Suppressor macrophage treated with lipopolysaccharide for 1 hour (primary cell): ENCODE measurements at regions not wholly inside any gene's neighbourhood (a gene's known extent, or its start where the extent isn't known, plus 50 kb on each side); places are given as distances from the start of the nearest gene placed in this dataset.

Experiments
- DNase-seq, 3 donors: peaks; one replicate each; pipeline ENCODE4 v3.0.0-alpha.2; 2020 to 2022

GRCh38 chr1:172957491-172957890, 93.2 kb downstream of the TNFSF18 start:
- no peak for DNase-seq

GRCh38 chr1:172959571-172959970, 91.2 kb downstream of the TNFSF18 start:
- no peak for DNase-seq

GRCh38 chr1:172960019-172960418, 90.7 kb downstream of the TNFSF18 start:
- DNase-seq: no peak

GRCh38 chr1:172960454-172961208, 90.1 kb downstream of the TNFSF18 start:
- peak in 1 of 3 donors; percentile 25 for DNase-seq

GRCh38 chr1:172964864-172965263, 85.9 kb downstream of the TNFSF18 start:
- no peak for DNase-seq

GRCh38 chr1:172966844-172967540, 83.7 kb downstream of the TNFSF18 start:
- DNase-seq: peak in 2 of 3 donors; percentile 23 to 35

- DNase-seq: no peak
Observed at GRCh38 chr1:172967936-172968335, 82.8 kb downstream of the TNFSF18 start.

GRCh38 chr1:172969611-172970010, 81.1 kb downstream of the TNFSF18 start:
- DNase-seq: no peak

GRCh38 chr1:172970186-172970585, 80.6 kb downstream of the TNFSF18 start:
- DNase-seq: peak; percentile 48 to 71 (median 60)

- no peak for DNase-seq
Observed at GRCh38 chr1:172971241-172971640, 79.5 kb downstream of the TNFSF18 start.

- DNase-seq: peak in 1 of 3 donors; percentile 17
Observed at GRCh38 chr1:172972258-172972657, 78.5 kb downstream of the TNFSF18 start.

- DNase-seq: no peak
Observed at GRCh38 chr1:172973424-172973823, 77.3 kb downstream of the TNFSF18 start.

GRCh38 chr1:172976222-172977041, 74.3 kb downstream of the TNFSF18 start:
- DNase-seq: no peak

- DNase-seq: peak; percentile 35 to 58 (median 46)
Observed at GRCh38 chr1:172977296-172978017, 73.3 kb downstream of the TNFSF18 start.

GRCh38 chr1:172978595-172978994, 72.1 kb downstream of the TNFSF18 start:
- DNase-seq: peak in 1 of 3 donors; percentile 12

GRCh38 chr1:172979828-172980227, 70.9 kb downstream of the TNFSF18 start:
- DNase-seq: no peak

- peak in 1 of 3 donors; percentile 17 for DNase-seq
Observed at GRCh38 chr1:172980456-172980855, 70.3 kb downstream of the TNFSF18 start.

GRCh38 chr1:172980971-172981370, 69.8 kb downstream of the TNFSF18 start:
- DNase-seq: no peak
